AG04449 (cell line): ENCODE measurements at regions not wholly inside any gene's neighbourhood (a gene's known extent, or its start where the extent isn't known, plus 50 kb on each side); places are given as distances from the start of the nearest gene placed in this dataset.

ENCODE experiments used
- CTCF ChIA-PET: fragments of 350-600 bp; formaldehyde crosslinking; extraction: SDS; loops from one replicate; lab custom pipeline; 2021; ENCODE audit warnings: antibody characterized with exemption; lab: Yijun Ruan, JAX
- POLR2A ChIA-PET: fragments of 400-600, 350-600 bp; formaldehyde crosslinking; extraction: SDS; loops from one replicate; lab custom pipeline; 2020; ENCODE audit warnings: antibody characterized with exemption, inconsistent platforms; lab: Yijun Ruan, JAX
- DNase-seq: peaks from one replicate; pipeline ENCODE4 v3.0.0-alpha.2; 2010; ENCODE audit warnings: low read depth, low spot score
- H3K4me3 ChIP-seq: 2 replicates; pipeline ENCODE4 v1.5.1; 2011; ENCODE audit warnings: low read depth, mild to moderate bottlenecking, control low read depth, low read length
- TF ChIP-seq, protein P1 (sequence below): IDR thresholded peaks from one replicate; pipeline ENCODE4 v1.5.1; 2011; ENCODE audit warnings: mild to moderate bottlenecking, moderate library complexity, low read length, control low read depth, inconsistent platforms; ENCODE audit not compliant: insufficient read depth; ENCODE audit errors: missing control alignments

- POLR2A ChIA-PET: no interaction called here
- CTCF ChIA-PET: no interaction called here
- H3K4me3 ChIP-seq: no peak overlapping the region
- TF ChIP-seq, protein P1, sequence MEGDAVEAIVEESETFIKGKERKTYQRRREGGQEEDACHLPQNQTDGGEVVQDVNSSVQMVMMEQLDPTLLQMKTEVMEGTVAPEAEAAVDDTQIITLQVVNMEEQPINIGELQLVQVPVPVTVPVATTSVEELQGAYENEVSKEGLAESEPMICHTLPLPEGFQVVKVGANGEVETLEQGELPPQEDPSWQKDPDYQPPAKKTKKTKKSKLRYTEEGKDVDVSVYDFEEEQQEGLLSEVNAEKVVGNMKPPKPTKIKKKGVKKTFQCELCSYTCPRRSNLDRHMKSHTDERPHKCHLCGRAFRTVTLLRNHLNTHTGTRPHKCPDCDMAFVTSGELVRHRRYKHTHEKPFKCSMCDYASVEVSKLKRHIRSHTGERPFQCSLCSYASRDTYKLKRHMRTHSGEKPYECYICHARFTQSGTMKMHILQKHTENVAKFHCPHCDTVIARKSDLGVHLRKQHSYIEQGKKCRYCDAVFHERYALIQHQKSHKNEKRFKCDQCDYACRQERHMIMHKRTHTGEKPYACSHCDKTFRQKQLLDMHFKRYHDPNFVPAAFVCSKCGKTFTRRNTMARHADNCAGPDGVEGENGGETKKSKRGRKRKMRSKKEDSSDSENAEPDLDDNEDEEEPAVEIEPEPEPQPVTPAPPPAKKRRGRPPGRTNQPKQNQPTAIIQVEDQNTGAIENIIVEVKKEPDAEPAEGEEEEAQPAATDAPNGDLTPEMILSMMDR: no peak
- DNase-seq: no peak
Measured at GRCh38 chr1:80678438-80678837, 1122.3 kb upstream of the ADGRL2 start.

DNA sequence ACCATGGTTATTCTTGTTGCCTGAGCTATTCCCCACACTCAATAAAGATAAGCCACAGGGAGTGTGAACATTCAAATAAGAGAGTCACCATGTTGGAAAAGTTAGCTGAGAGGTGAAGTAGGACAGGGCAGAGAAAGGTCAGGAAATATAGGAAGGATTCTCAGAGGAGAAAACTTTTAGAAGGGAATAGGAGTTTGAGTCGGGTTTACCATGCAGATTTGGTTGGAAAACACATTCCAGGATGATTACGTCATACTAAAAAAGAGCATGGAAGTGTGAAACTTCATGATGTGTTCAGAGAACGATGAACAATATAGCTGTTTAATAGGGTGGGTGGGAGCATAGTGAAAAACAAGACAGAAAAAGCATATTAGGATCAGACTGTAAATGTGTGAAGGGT is 1125.3 kb upstream of the ADGRL2 start:
- no peak overlapping the region for H3K4me3 ChIP-seq
- TF ChIP-seq, protein P1: no peak
- DNase-seq: no peak
- ChIA-PET POLR2A (no interaction called here), CTCF (no interaction called here)

GRCh38 chr1:80673935-80674597 is 1126.7 kb upstream of the ADGRL2 start:
- CTCF ChIA-PET: interaction anchor here (0.5 kb wide), 1 partner anchor 410 kb away, joined by 3 read pairs; no protein-coding TSS in a partner anchor
- TF ChIP-seq, protein P1: no peak
- H3K4me3 ChIP-seq: no peak overlapping the region
- POLR2A ChIA-PET: no interaction called here
- DNase-seq: no peak

DNA sequence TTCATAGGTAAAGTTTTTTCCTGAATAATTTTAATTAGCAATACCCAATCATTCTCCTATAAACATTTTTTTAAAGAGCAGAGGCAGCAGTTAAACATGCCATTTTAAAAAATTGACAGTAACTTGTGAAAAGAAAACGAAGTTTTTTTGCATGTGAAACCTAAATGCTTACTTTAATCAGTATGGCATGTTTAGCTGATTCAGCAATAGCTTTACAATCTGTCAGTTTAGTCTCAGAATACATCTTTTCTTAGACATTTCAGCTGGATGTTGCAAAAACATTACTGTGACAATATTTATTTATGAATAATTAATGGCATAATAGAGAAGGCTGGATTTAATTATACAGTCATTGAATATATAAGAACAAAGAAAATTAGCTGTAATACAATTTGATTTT is 1132.4 kb upstream of the ADGRL2 start:
- CTCF ChIA-PET: no interaction called here

DNA sequence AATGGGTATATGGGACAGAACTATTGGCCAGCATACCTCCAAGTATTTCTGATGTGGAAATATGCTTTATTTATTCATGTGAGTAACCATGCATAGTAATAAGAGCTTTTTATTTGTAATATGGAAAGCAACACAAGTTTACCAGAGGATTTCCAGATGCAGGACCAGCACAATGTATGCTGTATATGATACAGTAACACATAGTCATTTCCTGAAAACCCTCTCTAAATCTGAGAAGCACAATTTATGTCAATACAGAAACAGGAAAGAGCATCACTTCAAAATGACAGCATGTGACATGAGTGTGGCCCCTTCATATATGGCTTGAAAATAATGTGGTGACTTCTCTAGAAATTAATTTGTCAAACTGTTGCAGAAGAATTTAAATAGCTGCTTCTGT is 1134.7 kb upstream of the ADGRL2 start:
- ChIA-PET POLR2A (no interaction called here), CTCF (no interaction called here)
- TF ChIP-seq, protein P1: no peak
- no peak overlapping the region for H3K4me3 ChIP-seq
- no peak for DNase-seq

More for the DNA sequence above, 1132.4 kb upstream of the ADGRL2 start:
- H3K4me3 ChIP-seq: no peak overlapping the region
- TF ChIP-seq, protein P1: no peak
- no peak for DNase-seq
- POLR2A ChIA-PET: no interaction called here

GRCh38 chr1:80659161-80659560 is 1141.6 kb upstream of the ADGRL2 start:
- CTCF ChIA-PET: no interaction called here
- DNase-seq: no peak
- TF ChIP-seq, protein P1: no peak
- no peak overlapping the region for H3K4me3 ChIP-seq
- POLR2A ChIA-PET: no interaction called here
